ENCODE measurements at regions not wholly inside any gene's neighbourhood (a gene's known extent, or its start where the extent isn't known, plus 50 kb on each side); places are given as distances from the start of the nearest gene placed in this dataset.

DNA sequence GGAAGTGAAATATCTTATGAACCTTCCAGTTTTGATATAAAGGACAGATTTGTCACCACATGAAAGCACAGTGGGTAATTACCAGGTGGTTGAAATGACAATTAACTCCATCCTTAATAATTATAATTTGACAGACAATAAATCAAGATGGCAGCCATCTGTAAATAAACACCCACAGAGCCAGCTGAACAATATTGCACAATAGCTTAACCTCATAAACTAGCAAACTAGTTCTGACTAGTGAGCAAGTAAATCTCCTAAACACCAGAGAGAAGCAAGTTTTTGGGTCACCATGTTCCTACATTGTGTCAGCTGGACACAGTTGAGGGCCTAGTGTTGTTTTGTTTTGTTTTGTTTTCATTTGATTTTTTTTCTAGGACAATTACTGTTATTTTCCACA is 577.4 kb downstream of the ACTL7B start:
- TF ChIP-seq, protein P1, sequence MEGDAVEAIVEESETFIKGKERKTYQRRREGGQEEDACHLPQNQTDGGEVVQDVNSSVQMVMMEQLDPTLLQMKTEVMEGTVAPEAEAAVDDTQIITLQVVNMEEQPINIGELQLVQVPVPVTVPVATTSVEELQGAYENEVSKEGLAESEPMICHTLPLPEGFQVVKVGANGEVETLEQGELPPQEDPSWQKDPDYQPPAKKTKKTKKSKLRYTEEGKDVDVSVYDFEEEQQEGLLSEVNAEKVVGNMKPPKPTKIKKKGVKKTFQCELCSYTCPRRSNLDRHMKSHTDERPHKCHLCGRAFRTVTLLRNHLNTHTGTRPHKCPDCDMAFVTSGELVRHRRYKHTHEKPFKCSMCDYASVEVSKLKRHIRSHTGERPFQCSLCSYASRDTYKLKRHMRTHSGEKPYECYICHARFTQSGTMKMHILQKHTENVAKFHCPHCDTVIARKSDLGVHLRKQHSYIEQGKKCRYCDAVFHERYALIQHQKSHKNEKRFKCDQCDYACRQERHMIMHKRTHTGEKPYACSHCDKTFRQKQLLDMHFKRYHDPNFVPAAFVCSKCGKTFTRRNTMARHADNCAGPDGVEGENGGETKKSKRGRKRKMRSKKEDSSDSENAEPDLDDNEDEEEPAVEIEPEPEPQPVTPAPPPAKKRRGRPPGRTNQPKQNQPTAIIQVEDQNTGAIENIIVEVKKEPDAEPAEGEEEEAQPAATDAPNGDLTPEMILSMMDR (conservative IDR thresholded peaks at IDR 0.05; ENCODE audit: low read depth in 2 of 2), result no peak
- no peak for TF ChIP-seq EZH2 (IDR thresholded peaks at IDR 0.05; ENCODE audit: low read depth, unreplicated experiment)

Data from GM23338 (cell line).